Smooth muscle cell (in vitro differentiated cells): ENCODE measurements at regions not wholly inside any gene's neighbourhood (a gene's known extent, or its start where the extent isn't known, plus 50 kb on each side); places are given as distances from the start of the nearest gene placed in this dataset.

Experiments used
- DNase-seq: peaks from one replicate; lab custom pipeline; 2025; ENCODE audit not compliant: unreplicated experiment; lab: John Stamatoyannopoulos, UW
- H2AFZ ChIP-seq: fragments of 200-600 bp; sonication (generic); 2 replicates; pipeline ENCODE4 v1.6.0; 2016; ENCODE audit warnings: antibody characterized with exemption, low read depth, mild to moderate bottlenecking
- H3F3A ChIP-seq: fragments of 200-600 bp; sonication (generic); 2 replicates; pipeline ENCODE4 v1.6.0; 2017; ENCODE audit warnings: antibody characterized with exemption, low read depth
- H3K27ac ChIP-seq: fragments of 200-600 bp; sonication (generic); 2 replicates; pipeline ENCODE4 v1.5.1; 2016; ENCODE audit warnings: low read depth, mild to moderate bottlenecking
- H3K27me3 ChIP-seq: fragments of 200-600 bp; sonication (generic); 2 replicates; pipeline ENCODE4 v1.6.1; 2016; ENCODE audit warnings: low read depth, mild to moderate bottlenecking
- H3K36me3 ChIP-seq: fragments of 200-600 bp; sonication (generic); 2 replicates; pipeline ENCODE4 v1.5.1; 2016; ENCODE audit warnings: low read depth
- H3K4me1 ChIP-seq: fragments of 200-600 bp; sonication (generic); 2 replicates; pipeline ENCODE4 v1.5.1; 2016; ENCODE audit warnings: low read depth
- H3K4me2 ChIP-seq: fragments of 200-600 bp; sonication (generic); 2 replicates; pipeline ENCODE4 v1.6.0; 2016; ENCODE audit warnings: mild to moderate bottlenecking
- H3K4me3 ChIP-seq: fragments of 200-600 bp; sonication (generic); 2 replicates; pipeline ENCODE4 v1.5.1; 2016; ENCODE audit warnings: mild to moderate bottlenecking
- H3K79me2 ChIP-seq: fragments of 200-600 bp; sonication (generic); 2 replicates; pipeline ENCODE4 v1.6.0; 2016; ENCODE audit warnings: low read depth, mild to moderate bottlenecking
- H3K9ac ChIP-seq: fragments of 200-600 bp; sonication (generic); 2 replicates; pipeline ENCODE4 v1.6.0; 2016; ENCODE audit warnings: low read depth
- H3K9me3 ChIP-seq: fragments of 200-600 bp; sonication (generic); replicated peaks from 2 replicates; pipeline ENCODE4 v1.5.1; 2016; ENCODE audit warnings: low read depth
- H4K20me1 ChIP-seq: fragments of 200-600 bp; sonication (generic); 2 replicates; pipeline ENCODE4 v1.6.0; 2016; ENCODE audit warnings: low read depth
- CTCF ChIP-seq: fragments of 200-600 bp; sonication (generic); IDR thresholded peaks from 2 replicates; pipeline ENCODE4 v1.5.1; 2017; ENCODE audit warnings: borderline replicate concordance, mild to moderate bottlenecking, antibody characterized with exemption; ENCODE audit not compliant: insufficient read depth, poor library complexity, severe bottlenecking
- WGBS: methylation state at CpG from one replicate; pipeline ENCODE4 v1.1.7; 2016; ENCODE audit warnings: low lambda C conversion rate; 5-methylcytosine and 5-hydroxymethylcytosine counted together

GRCh38 chr1:188949701-188950100 is 1528.0 kb downstream of the BRINP3 start:
- H3K4me2 ChIP-seq: no peak overlapping the region
- H3K36me3 ChIP-seq: no peaks in the 10 kb centered on the region
- H3K79me2 ChIP-seq: no peaks in the 10 kb centered on the region
- H4K20me1 ChIP-seq: no peaks in the 10 kb centered on the region
- no peak overlapping the region for H3K27ac ChIP-seq
- no peak for DNase-seq
- H3K9ac ChIP-seq: no peak overlapping the region
- no peaks in the 10 kb centered on the region for H3K27me3 ChIP-seq
- no peak overlapping the region for H2AFZ ChIP-seq
- H3K9me3 ChIP-seq: no peaks in the 10 kb centered on the region
- H3F3A ChIP-seq: no peaks in the 10 kb centered on the region
- H3K4me1 ChIP-seq: no peaks in the 10 kb centered on the region
- H3K4me3 ChIP-seq: no peak overlapping the region
- TF ChIP-seq CTCF: no peak

GRCh38 chr1:188958461-188959115 is 1519.1 kb downstream of the BRINP3 start:
- WGBS: 37% methylated on average over 3 of the region's 3 CpGs
- Histone ChIP-seq H3K4me2 (no peak overlapping the region), H3F3A (no peaks in the 10 kb centered on the region), H3K4me3 (no peak overlapping the region), H4K20me1 (no peaks in the 10 kb centered on the region), H3K9me3 (no peaks in the 10 kb centered on the region), H3K9ac (no peak overlapping the region), H3K79me2 (no peaks in the 10 kb centered on the region), H3K4me1 (no peaks in the 10 kb centered on the region), H3K27ac (no peak overlapping the region), H3K27me3 (no peaks in the 10 kb centered on the region), H2AFZ (no peak overlapping the region), H3K36me3 (no peaks in the 10 kb centered on the region)
- no peak for DNase-seq
- no peak for TF ChIP-seq CTCF

GRCh38 chr1:188986745-188987417 is 1490.8 kb downstream of the BRINP3 start:
- Histone ChIP-seq H3K4me1 (no peaks in the 10 kb centered on the region), H3K9ac (no peak overlapping the region), H3K27me3 (no peaks in the 10 kb centered on the region), H3K4me3 (no peak overlapping the region), H4K20me1 (no peaks in the 10 kb centered on the region), H3K36me3 (no peaks in the 10 kb centered on the region), H3F3A (no peaks in the 10 kb centered on the region), H3K4me2 (no peak overlapping the region), H3K27ac (no peak overlapping the region), H3K9me3 (no peaks in the 10 kb centered on the region), H3K79me2 (no peaks in the 10 kb centered on the region), H2AFZ (no peak overlapping the region)
- no peak for TF ChIP-seq CTCF
- DNase-seq: no peak
- 79% methylated on average over 9 of the region's 9 CpGs for WGBS

- Histone ChIP-seq H3K27ac (no peak overlapping the region), H2AFZ (no peak overlapping the region), H4K20me1 (no peaks in the 10 kb centered on the region), H3K4me1 (no peaks in the 10 kb centered on the region), H3K27me3 (no peaks in the 10 kb centered on the region), H3K9me3 (no peaks in the 10 kb centered on the region), H3K4me2 (no peak overlapping the region), H3F3A (no peaks in the 10 kb centered on the region), H3K4me3 (no peak overlapping the region), H3K79me2 (no peaks in the 10 kb centered on the region), H3K36me3 (no peaks in the 10 kb centered on the region), H3K9ac (no peak overlapping the region)
- TF ChIP-seq CTCF: no peak
- no peak for DNase-seq
- 83% methylated on average over 3 of the region's 3 CpGs for WGBS
Measured at GRCh38 chr1:188988589-188988988, 1489.1 kb downstream of the BRINP3 start.
